H1 (cell line): ENCODE measurements at regions not wholly inside any gene's neighbourhood (a gene's known extent, or its start where the extent isn't known, plus 50 kb on each side); places are given as distances from the start of the nearest gene placed in this dataset.

Source experiments
- JUND ChIP-seq: IDR thresholded peaks from 2 replicates; pipeline ENCODE4 v1.6.1; 2011; ENCODE audit warnings: mild to moderate bottlenecking, improper control_type of control experiment, low read length

- TF ChIP-seq JUND, result peak; percentile 88
Observed at GRCh38 chr3:162740941-162741596, 1244.5 kb downstream of the OTOL1 start (continued).
